Mononuclear cell (primary cell): ENCODE measurements at regions not wholly inside any gene's neighbourhood (a gene's known extent, or its start where the extent isn't known, plus 50 kb on each side); places are given as distances from the start of the nearest gene placed in this dataset.
"Not testable (repeated sequence)": the region's sequence is repeated elsewhere in the genome, so short reads cannot be mapped to it uniquely, and the experiment has no call there.

Source experiments
- H3K27me3 ChIP-seq: 2 replicates; pipeline ENCODE4 v1.6.0; 2011; ENCODE audit warnings: low read length, control low read depth; ENCODE audit not compliant: insufficient read depth
- H3K4me1 ChIP-seq: 2 replicates; pipeline ENCODE4 v1.5.1; 2011; ENCODE audit warnings: mild to moderate bottlenecking, low read length, control low read depth; ENCODE audit not compliant: insufficient read depth
- H3K4me3 ChIP-seq: 2 replicates; pipeline ENCODE4 v1.5.1; 2011; ENCODE audit warnings: mild to moderate bottlenecking, low read length, moderate library complexity
- H3K9me3 ChIP-seq: 2 replicates; pipeline ENCODE4 v1.5.1; 2011; ENCODE audit warnings: low read depth, mild to moderate bottlenecking, control low read depth, low read length

GRCh38 chr14:22189881-22190280 is 399.1 kb downstream of the DAD1 start:
- no peak overlapping the region for H3K4me3 ChIP-seq
- no peaks in the 10 kb centered on the region for H3K4me1 ChIP-seq
- H3K9me3 ChIP-seq, result no peaks in the 10 kb centered on the region
- H3K27me3 ChIP-seq, result no peaks in the 10 kb centered on the region

DNA sequence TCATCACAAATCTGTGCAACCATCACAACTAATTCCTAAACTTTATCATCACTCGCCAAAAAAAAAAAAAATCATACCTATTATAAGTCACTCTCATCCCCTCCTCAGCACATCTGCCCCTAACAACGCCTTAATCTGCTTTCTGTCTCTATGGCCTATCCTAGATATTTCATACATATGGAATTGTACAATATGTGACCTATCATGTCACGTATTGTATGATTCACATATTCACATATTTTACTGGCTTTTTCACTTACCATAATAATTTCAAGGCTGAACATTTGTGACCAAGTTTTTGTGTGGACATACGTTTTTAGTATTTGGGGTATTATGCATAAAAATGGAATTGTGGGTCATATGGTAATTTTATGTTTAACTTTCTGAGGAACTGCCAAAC is 400.7 kb downstream of the DAD1 start:
- H3K27me3 ChIP-seq, result no peaks in the 10 kb centered on the region
- H3K4me3 ChIP-seq, result no peak overlapping the region
- H3K9me3 ChIP-seq, result no peaks in the 10 kb centered on the region
- H3K4me1 ChIP-seq, result no peaks in the 10 kb centered on the region

DNA sequence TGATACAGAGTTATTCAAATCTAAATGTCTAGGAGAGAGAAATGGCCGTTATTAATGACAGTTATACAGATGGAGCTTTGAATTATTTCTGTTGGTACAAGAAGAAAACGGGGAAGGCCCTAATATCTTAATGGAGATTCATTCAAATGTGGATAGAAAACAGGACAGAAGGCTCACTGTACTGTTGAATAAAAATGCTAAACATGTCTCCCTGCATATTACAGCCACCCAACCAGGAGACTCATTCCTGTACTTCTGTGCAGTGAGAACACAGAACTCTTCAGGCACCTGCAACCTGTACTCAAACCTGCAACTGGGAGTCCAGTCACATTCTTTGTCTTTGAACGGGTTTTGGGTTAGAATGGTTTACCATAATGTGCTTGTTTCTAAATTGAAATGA is 403.2 kb downstream of the DAD1 start:
- H3K4me3 ChIP-seq, result no peak overlapping the region
- no peaks in the 10 kb centered on the region for H3K4me1 ChIP-seq
- no peaks in the 10 kb centered on the region for H3K9me3 ChIP-seq
- peaks cover 4% of the 10 kb centered on the region for H3K27me3 ChIP-seq

GRCh38 chr14:22185191-22185590 is 403.8 kb downstream of the DAD1 start:
- no peaks in the 10 kb centered on the region for H3K9me3 ChIP-seq
- H3K4me3 ChIP-seq, result no peak overlapping the region
- peaks cover 4% of the 10 kb centered on the region for H3K27me3 ChIP-seq
- H3K4me1 ChIP-seq, result no peaks in the 10 kb centered on the region

DNA sequence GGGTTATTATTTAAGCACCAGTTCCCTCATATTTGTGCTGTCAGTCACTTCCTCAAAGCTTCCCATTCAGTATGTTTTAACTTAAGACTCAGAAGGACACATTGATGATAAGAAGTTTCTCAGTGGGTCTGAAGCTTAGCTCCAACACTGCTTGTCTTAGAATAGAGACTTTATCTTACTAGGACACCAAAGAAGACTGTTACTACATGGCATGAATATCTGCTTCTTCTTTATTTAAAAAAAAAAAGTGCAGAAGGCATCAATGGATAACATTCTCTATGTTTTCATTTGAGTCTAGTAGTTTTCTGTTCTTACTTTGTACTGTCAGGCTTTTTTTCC is 404.2 kb downstream of the DAD1 start:
- Histone ChIP-seq H3K9me3 (no peaks in the 10 kb centered on the region), H3K4me3 (no peak overlapping the region), H3K4me1 (no peaks in the 10 kb centered on the region), H3K27me3 (peaks cover 4% of the 10 kb centered on the region)

DNA sequence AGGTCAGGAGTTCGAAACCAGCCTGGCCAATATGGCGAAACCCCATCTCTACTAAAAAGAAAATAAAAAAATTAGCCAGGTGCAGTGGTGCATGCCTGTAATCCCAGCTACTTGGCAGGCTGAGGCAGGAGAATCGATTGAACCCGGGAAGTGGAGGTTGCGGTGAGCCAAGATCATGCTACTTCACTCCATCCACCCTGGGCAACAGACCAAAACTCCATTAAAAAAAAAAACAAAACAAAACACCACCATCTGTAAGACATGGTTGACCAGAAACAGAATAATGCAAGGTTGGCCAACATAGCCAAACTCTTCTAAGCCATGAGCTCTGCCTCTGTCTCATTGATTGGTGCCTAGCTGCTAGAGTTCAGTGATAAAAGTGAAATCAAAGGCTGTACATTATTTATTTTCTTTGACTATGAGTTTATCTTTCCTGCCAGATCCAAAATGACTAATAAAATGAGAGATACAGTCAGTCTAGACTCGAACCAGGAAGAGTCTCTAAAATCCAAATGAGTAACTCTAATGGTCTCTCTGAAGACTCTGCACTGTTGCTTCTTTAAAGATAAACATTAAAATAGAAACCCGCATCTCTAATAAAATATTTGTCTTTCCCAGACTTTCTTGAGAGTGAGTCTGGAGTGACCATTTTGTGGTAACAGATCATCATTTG is 404.7 kb downstream of the DAD1 start:
- H3K9me3 ChIP-seq, result no peaks in the 10 kb centered on the region
- H3K4me1 ChIP-seq, result no peaks in the 10 kb centered on the region
- H3K4me3 ChIP-seq, result no peak overlapping the region
- H3K27me3 ChIP-seq, result peaks cover 4% of the 10 kb centered on the region

DNA sequence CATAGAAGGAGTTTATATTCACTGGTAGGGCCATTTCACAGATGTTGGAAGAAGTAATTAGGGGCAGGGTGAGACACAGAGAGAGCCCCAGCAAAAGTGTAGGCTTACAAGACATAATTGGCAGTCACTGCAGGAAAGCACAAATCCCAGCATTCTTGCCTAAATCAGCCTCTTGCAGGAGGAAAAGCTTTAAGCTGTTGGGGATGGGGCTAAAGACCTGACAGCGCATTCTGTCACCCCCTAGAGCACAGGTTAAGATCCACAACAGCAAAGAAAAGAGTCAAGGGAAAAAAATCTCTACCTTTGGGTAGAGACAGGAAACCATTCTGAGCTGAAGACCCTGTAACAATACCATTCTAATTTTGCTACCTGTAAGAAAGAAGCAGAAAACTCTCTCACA is 409.0 kb downstream of the DAD1 start:
- Histone ChIP-seq H3K27me3 (peaks cover 13% of the 10 kb centered on the region), H3K9me3 (no peaks in the 10 kb centered on the region), H3K4me1 (peaks cover 14% of the 10 kb centered on the region), H3K4me3 (no peak overlapping the region)

DNA sequence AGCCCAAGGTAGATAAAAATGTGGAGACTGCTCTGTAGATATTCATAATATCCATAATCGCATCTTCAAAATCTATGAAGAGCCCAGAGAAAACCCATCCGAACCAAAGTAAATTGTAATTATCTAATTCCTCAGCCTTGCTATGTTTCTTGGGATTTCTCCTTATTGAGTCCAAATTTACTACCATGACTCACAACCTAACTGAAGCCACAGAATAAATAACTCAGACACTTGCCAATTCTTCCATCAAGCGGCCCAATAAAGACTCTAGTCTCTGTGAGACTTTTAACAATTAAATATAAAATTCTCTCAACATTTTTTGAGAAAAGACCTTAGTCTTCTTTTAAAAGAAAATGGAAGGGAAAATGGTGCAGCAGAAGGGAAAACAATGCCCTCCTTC is 409.8 kb downstream of the DAD1 start:
- Histone ChIP-seq H3K4me3 (no peak overlapping the region), H3K27me3 (peaks cover 13% of the 10 kb centered on the region), H3K9me3 (no peaks in the 10 kb centered on the region), H3K4me1 (peaks cover 14% of the 10 kb centered on the region)

DNA sequence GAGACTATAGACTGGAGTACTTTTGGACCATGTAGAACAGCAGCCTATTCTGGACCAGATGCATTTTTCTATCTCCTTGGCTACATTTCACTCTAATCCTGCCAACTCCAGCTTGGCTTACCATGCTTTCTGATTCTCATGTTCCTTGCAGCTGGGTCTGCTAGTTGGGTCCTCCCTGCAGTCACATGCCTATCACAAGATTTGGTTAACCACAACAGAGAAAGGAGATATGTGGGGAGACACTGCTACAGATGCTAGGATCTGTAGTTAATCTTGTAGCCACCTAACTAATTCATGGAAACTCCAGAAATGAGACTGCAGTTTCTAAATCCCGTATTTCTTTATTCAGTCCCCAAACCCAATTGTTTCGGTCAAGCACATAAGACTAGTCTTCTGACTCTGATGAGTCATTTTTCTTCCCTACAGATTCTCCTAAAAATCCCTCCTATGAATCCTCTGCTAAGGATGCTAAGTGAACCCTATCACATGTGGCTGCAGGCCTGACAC is 410.6 kb downstream of the DAD1 start:
- Histone ChIP-seq H3K4me3 (no peak overlapping the region), H3K4me1 (peaks cover 14% of the 10 kb centered on the region), H3K9me3 (no peaks in the 10 kb centered on the region), H3K27me3 (peaks cover 13% of the 10 kb centered on the region)

GRCh38 chr14:22177870-22178269 is 411.2 kb downstream of the DAD1 start:
- H3K9me3 ChIP-seq, result no peaks in the 10 kb centered on the region
- H3K4me1 ChIP-seq, result peaks cover 14% of the 10 kb centered on the region
- H3K27me3 ChIP-seq, result peaks cover 13% of the 10 kb centered on the region
- no peak overlapping the region for H3K4me3 ChIP-seq

GRCh38 chr14:22176957-22177356 is 412.1 kb downstream of the DAD1 start:
- H3K4me3 ChIP-seq, result no peak overlapping the region
- peaks cover 14% of the 10 kb centered on the region for H3K4me1 ChIP-seq
- no peaks in the 10 kb centered on the region for H3K9me3 ChIP-seq

GRCh38 chr14:22175278-22175558 is 413.8 kb downstream of the DAD1 start:
- H3K27me3 ChIP-seq, H3K4me3 ChIP-seq, H3K9me3 ChIP-seq: not testable (repeated sequence)
- H3K4me1 ChIP-seq, result peaks cover 14% of the 10 kb centered on the region

More at GRCh38 chr14:22176957-22177356, 412.1 kb downstream of the DAD1 start:
- H3K27me3 ChIP-seq, result peaks cover 10% of the 10 kb centered on the region

DNA sequence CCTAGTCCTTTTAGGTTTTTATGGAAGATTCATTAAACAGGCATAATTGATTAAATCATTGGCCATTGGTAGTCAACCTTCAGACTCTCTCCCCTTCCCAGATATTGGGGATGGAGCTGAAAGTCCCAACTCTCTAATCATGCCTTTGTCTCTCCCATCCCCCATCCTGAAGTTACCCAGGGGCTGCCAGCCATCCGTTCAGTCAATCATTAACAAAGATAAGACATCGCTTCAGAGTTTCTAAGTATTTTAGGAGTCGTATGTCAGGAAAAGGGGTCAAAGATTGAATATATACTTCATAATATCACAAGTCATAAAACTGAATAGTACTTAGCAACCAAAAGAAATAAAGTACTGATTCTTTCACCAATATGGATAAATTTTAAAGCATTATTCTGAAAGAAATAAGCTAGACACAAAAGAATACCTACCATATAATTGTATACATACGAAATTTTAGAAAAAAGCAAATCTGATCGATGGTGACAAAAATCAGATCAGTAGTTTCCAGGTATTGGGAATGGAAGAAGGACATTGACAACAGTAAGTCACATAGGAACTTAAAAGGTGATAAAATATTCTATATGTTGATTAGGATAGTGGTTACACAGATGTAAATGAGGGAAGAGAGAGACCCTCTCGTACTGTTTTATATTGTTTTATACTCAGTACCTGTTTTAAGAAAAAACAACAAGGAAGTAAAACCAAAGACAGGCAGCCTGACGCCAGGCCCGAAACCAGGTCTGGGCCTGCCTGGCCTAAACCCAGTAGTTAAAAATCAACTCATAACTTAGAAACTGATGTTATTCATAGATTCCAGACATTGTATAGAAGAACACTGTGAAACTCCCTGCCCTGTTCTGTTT is 414.4 kb downstream of the DAD1 start:
- peaks cover 10% of the 10 kb centered on the region for H3K27me3 ChIP-seq
- H3K4me3 ChIP-seq, result no peak overlapping the region
- H3K9me3 ChIP-seq, result no peaks in the 10 kb centered on the region
- H3K4me1 ChIP-seq, result peaks cover 14% of the 10 kb centered on the region

GRCh38 chr14:22168092-22168955 is 420.7 kb downstream of the DAD1 start:
- Histone ChIP-seq H3K4me3 (peak overlapping the region; percentile 4), H3K27me3 (no peaks in the 10 kb centered on the region)

GRCh38 chr14:22164616-22165015 is 424.4 kb downstream of the DAD1 start:
- H3K9me3 ChIP-seq, result no peaks in the 10 kb centered on the region

More at GRCh38 chr14:22168092-22168955, 420.7 kb downstream of the DAD1 start:
- no peaks in the 10 kb centered on the region for H3K4me1 ChIP-seq
- no peaks in the 10 kb centered on the region for H3K9me3 ChIP-seq

More at GRCh38 chr14:22164616-22165015, 424.4 kb downstream of the DAD1 start:
- Histone ChIP-seq H3K4me1 (no peaks in the 10 kb centered on the region), H3K27me3 (no peaks in the 10 kb centered on the region), H3K4me3 (no peak overlapping the region)
